C4-2B (cell line): ENCODE measurements at regions not wholly inside any gene's neighbourhood (a gene's known extent, or its start where the extent isn't known, plus 50 kb on each side); places are given as distances from the start of the nearest gene placed in this dataset.

Experiments used
- CTCF ChIP-seq: fragments of 450-650 bp; conservative IDR thresholded peaks from 2 replicates; pipeline ENCODE4 v1.5.1; 2017; ENCODE audit warnings: mild to moderate bottlenecking
- ZFX ChIP-seq: fragments of 450-650 bp; IDR thresholded peaks from 2 replicates; pipeline ENCODE4 v1.6.1; 2017

- TF ChIP-seq CTCF (no peak), ZFX (no peak)
Measured at GRCh38 chr16:18008356-18008755, 328.2 kb downstream of the NPIPA8 start.
